A172 (cell line): ENCODE measurements at regions not wholly inside any gene's neighbourhood (a gene's known extent, or its start where the extent isn't known, plus 50 kb on each side); places are given as distances from the start of the nearest gene placed in this dataset.

Experiments
- DNase-seq: peaks from one replicate; pipeline ENCODE4 v3.0.0-alpha.2; 2015; ENCODE audit warnings: low spot score

DNA sequence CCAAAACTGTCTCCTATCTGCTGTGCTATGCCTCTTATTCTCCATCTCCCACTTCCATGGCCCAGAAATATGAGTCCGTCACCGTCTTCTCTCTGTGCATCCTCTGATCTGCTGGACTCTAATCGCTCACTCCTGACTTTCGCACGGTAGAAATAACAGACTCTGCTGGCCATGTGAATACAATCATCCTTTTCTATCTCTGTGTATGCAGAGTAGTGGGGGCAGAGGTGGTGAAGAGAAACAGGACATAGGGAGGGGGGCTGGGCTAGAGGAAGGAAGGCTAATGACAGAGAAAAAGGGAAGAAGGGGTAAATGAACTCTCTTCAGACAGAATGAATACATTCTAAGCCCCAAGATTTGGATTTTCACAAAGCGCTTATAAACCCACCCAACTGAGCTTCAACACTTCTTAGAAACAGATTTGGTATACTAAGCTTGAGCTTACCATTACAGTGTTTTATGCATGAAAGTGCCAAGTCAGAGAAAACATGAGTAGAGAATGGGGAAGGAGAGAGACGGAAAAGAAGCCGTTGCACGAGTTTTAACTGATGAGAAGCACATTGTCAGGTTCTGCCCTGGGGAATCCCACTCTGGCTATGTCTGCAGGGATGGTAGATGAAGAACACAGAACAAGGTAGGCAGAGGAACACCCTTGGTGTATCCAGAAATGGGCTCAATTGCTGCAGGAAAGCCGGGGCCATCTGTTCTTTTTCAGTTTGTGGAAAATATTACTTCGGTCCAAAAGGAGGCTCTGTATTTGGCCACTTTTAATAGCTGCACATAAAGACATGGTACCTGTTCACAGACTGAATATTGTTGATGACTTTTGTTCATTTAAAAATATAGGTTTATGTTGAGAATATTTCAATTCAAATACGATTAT is 324.7 kb downstream of the ETS1 start:
- no peak for DNase-seq

DNA sequence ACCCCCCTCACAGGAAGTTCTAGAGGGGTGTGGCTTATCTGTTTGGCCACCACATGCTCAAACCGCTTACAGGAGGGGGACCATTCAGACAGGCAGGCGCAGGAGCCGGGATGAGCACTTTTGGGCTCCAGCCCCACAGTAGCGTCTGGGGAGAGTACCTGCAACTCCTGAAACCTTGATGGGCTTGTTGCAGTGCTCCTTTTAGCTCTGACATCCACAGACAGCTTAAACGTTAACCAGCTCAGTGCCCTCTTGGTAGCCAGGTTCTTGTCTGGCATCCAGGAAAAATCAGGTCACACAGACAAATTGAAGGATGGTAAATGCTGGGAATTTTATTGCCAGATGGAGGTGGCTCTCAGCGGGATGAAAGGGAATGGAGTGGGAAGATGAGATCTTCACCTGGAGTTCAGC is 326.3 kb downstream of the ETS1 start:
- no peak for DNase-seq

DNA sequence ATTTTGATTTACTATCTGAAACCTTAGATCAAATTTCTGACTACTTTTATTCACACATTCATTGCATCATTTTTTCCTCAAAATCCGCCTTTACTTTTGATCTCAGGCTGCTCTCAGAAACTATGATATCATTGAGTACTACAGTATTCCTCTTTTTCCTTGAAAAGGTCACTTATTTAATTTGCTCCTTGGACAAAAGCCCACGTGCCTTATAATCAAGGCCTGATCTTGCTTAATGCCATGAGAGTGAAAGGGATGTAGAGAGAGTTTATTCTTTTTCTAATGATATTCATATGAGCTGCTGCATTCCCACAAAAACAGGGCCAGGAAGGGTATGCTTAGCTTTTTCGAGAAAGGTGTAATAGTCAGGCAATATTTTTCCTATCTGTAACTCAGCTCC is 327.0 kb downstream of the ETS1 start:
- DNase-seq = no peak

DNA sequence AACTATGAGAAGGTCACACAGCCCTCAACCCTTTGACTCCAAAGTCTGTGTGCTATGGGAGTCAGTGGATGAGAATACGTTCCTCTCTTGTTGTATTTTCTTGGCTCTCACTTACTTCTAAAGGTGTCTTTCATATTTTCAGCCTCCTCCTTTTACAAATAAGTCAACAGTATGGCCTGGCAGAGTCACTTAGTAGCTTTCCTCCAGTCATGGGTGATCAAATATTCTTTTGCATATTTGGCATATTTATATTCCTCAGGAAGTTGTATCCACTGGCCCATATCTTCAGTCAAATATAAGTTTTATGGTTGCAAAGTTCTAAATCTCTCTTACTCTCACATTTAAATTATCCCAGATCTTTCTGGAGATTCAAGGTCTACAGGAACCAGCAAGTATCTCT is 327.5 kb downstream of the ETS1 start:
- no peak for DNase-seq

DNA sequence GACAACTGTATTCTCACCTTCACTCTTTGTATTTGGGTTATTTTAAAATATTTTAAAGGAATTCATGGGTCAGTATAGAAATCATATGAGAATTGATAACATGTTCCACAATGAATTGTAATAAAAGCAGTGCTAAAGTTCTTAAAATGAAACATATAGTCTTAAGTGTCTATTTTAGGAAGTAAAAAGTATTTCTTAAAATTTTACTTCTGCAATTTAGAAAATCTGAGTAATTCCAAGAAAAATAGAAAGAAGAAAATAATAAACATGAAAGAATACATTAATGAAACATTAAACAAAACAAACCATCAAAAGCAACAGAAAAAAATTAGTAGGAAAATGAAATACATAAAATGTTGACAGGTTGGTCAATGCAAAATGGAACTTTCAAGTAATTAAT is 332.4 kb downstream of the ETS1 start:
- no peak for DNase-seq

DNA sequence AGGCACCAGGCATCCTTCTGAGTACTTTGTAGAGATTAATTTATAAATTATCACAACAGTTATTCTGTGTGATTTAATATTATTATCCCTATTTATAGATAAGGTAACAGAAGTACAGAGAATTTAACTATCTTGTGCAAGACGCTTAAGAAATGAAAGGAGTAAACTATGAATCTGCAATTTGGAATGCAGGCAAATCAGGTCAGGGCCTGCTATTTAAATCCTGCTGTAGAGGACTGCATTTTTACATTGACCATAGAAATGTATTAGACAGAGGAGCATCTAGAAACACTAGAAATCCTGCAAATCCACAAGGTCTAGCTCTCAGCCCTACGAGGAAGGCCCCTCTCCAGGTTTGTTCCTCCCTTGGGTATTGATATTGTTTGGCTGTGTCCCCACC is 336.2 kb downstream of the ETS1 start:
- DNase-seq = no peak

DNA sequence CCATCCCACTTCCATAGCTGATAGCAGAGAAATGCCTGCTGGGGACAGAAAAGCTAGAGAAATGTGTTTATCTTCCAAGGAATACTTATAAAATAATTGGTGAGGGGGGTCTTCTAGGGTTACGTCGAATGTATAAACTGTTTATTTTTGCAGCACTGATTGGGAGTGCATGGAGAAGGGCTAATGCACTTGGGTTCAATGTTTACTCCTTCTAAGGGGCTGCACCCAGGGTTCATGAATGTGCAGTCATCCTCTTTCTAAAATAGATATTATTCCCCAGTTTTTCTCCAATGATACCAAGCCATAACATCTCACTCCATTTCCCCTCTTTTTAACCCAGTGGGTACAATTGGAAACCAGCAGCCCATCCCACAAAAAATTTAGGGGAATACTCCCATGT is 336.9 kb downstream of the ETS1 start:
- DNase-seq = no peak

DNA sequence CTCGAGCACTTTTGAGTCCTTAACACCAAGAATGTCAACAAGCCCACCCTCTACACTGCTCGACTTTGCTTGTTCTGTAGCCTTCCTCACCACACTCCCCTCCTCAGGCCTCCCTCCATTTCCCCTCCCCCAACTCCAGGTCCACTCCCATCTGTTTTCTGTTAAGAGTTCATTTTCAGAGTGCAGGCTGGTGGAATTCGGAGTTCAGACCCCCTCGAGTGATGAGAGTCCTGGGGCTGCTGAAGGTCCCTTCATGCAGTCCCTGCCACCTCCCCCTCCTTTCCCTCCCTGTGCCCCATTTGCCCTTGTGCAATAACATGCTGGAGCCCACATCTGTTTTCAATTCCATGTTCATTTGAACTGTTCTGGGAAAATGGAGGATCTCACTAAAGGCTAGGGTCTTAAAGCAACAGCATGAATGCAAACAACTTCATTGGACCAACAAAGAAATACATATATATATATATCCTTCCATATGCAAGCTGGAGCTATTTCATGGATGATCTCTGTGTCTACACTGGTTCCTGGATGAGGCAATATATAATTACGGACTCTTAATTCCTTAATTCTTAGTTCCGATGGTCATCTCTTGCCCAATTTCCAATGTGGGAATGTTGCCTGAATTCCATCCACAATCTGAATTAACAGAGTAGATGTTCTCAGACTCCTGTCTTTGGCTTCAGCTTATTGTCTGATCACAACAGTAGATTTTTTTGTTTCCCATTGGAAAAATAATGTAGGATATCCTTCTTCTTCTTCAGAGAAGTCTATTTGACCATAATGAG is 340.4 kb downstream of the ETS1 start:
- DNase-seq = no peak

DNA sequence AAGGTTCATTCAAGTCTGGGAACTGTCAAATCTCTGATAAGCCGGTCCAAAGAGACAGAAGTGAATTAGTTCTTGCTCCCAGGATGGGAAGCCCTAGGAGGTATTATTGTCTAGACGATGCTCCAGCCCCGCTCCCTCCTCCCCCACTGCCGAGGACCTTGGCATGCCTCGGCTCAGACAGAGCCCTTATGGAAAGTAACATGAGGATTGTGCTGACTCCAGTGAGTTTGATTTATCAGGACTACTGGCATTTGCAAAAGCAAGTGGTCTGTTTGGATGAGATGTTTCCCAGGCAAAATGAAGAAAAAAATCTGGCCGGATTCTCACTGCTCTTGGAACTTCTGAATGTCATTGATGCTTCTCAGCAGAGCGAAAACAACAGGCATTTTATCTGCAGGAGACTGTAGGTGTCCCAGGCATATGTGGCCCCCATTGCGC is 341.0 kb downstream of the ETS1 start:
- no peak for DNase-seq

DNA sequence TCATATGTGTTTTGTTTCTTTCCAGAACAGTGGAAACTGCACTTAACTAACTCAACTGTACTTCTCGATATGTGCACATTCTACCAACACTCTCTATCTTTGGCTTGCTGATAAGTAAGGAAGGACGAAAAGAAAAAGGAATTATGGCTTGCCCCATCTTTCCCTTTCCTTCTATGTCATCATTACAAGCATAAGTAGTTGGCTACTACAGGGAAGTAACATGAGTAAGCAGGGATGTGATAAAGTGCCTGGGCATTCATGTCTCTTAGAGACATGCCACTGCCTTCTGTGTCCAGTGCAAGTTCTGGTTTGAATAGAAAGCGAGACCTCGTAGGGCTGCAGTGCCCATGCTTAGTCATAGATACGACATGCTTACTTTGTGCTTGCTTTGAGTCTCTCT is 342.5 kb downstream of the ETS1 start:
- no peak for DNase-seq

DNA sequence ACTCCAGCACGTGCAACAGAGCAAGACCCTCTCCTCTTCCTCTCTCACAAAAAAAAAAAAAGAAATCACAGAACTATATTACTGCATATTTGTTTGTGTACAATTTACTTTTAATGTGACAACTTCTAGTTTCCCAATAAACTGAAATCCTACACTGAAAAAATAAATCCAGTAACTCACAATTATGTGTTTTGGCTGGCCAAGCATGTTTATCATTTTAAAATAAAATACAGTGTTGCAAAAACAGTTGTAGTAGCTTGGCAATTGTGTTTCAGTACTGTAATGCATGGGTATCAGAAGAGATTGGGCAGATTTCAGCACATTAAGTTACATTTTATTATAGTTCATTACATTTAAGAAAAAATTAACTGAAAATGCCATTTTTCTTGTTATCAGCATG is 344.9 kb downstream of the ETS1 start:
- no peak for DNase-seq

DNA sequence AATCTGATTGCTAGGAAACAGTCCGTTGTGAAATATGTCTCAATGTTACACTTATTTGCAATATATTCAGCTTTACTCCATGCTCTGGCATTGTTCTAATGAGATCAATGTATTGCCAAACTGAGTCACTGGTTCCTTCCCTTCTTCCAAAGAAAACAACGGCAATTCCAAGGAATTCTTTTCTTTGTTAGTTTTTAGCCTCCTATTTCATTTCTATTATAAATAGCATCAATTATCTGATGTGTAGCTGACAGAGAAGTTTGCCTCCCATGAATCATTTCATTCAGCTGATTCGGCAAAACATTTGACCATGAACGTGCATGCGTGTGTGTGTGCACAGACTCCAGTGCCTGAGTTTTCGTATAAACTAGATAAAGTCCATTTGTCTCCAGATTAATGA is 346.8 kb downstream of the ETS1 start:
- no peak for DNase-seq

DNA sequence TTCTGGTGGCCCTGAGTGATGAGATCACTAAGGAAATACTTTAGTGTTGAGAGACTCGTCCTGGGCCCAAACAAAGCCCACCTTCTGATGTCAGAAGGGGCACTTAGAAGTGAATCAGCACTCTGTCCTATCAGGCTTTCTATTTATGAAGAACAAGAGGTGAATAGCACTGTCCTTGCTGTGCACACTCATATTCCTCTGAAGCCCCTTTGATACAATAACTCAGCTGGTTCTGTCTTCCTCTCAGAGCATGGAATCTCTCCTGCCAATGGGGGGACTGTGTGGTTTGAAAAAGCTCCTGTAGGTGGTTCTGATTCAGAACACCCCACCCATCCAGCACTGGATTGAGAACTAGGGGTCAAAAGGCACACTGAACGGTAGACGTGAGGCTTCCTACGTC is 348.1 kb downstream of the ETS1 start:
- DNase-seq = no peak

DNA sequence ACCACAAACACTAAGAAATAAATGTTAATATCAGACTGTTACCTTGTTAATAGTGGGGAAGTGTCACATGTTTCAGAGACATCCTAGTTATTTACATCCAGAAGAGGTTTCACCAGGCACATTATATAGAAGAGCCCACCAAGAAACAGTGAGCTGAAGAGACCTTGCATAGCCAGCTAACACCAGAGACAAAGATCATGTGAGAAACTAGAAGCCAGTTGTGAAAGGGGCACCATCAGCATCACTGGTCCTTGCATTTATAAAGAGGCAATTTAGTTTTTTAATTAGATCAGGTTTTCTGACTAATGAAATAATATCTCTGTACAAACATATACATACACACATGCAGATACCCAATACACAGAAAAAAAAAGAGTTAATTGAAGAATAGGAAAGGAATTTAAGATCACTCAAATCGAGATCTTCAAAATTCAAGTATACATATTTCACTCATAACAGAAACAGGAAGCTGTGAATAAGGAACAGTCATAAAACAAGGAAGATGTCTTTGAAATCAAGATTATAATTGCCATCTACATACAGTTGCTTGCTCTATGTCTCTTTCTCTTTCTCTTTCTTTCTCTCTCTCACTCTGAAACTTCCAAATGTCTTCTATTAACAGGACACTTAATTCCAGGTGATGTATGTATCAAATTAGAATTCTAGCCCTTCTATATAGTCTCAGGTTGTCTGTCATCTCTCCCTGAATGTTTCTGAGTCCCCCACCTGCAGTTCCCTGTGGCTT is 348.7 kb downstream of the ETS1 start:
- DNase-seq = no peak

DNA sequence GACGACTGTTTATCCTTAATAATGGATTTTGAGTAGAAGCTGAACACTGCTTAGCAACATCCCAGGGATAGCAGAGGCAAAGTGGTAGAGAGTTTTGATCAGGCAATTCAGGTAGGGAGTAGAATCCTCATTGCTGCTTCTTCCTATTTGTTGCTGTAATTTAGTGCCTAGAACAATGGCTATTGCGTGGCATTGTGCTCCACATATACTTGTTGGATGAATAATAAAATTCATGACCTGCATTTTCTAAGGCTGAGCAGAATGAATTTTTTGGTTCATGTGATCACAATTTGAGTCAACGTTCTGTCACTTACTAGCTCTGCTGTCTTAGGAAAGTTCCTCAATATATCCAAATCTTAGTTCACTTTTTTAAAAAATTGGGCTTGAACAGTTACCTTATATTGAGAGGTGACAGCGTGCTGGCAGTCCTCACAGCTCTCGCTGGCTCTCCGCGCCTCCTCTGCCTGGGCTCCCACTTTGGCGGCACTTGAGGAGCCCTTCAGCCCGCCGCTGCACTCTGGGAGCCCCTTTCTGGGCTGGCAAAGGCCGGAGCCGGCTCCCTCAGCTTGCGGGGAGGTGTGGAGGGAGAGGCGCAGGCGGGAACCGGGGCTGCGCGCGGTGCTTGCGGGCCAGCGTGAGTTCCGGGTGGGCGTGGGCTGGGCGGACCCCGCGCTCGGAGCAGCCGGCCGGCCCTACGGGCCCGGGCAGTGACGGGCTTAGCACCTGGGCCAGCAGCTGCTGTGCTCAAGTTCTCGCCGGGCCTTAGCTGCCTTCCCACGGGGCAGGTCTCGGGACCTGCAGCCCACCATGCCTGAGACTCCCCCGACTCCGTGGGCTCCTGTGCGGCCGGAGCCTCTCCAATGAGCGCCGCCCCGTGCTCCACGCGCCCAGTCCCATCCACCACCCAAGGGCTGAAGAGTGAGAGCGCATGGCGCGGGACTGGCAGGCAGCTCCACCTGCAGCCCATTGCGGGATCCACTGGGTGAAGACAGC is 350.6 kb downstream of the ETS1 start:
- DNase-seq = no peak

DNA sequence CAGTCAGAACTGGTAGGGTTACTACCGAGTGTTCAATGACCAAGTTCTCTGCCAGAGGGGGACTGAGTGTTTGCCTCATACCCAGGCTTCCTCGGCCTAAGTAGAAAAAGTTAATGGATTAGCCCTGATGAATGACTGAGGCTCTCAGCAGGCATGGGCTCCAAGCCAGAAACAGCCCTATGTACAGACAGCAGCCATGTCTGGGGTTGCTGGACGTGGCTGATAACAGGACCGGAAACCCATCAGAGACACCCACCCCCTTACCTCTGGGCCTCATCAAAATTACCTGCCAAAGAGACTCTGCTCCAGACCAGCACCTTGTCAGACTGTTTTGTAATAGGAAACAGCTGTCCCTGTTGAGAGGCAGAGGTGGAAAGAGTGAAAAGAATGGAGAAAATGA is 351.4 kb downstream of the ETS1 start:
- no peak for DNase-seq

DNA sequence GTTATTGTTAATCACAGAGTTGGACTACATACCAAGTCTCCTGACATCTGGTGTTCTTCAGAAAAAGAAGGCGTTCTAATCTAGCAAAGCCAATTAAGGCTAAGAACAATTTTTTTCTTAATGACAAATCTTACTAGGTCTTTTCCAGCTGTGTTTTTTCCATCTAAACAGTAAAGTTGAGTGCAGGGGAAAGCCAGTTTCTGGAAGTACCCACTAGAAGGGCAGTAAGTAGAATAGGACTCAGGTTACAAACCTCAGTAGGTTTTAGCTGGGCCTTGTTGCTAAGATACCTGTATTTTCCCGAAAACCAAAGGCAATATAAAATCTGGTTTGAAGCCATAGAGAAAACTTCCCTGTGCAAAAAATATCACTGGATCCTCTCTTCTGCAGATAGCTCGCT is 351.9 kb downstream of the ETS1 start:
- no peak for DNase-seq

DNA sequence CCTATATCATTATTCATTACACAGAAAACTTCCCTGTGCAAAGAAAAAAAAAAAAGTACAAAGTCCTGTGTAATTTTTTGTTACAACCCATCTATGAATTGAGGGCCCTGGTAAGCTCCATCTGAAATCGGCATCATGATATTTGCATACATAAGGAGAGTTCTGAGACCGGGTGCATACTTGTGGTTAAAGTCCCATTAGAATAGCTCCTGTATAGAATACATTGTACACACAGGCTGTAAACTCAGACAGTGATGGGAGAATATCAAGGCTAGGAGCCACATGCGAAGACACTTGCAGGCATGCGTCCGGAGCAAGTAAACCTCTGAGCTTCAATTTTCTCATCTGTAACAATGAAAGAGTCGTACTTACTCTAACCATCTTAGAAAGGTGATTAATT is 353.2 kb downstream of the ETS1 start:
- DNase-seq = no peak

DNA sequence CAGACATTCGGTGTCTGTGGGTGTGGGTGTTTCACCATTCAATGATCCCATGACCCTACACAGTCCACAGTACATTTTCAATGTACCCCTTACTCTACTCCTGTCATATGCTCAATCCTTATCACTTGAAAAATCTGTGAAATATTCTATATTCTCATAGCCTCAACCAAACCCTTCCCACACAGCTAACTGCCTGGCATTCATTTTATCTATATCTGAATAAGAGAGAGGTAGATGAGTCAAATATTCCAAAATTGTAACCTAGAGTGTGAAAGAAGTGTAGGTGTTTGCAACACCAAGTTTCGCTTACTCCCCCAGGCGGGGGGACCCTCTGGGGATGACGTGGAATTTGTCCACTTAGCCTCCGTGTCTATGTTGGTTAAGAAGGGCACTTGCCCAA is 354.8 kb downstream of the ETS1 start:
- no peak for DNase-seq

DNA sequence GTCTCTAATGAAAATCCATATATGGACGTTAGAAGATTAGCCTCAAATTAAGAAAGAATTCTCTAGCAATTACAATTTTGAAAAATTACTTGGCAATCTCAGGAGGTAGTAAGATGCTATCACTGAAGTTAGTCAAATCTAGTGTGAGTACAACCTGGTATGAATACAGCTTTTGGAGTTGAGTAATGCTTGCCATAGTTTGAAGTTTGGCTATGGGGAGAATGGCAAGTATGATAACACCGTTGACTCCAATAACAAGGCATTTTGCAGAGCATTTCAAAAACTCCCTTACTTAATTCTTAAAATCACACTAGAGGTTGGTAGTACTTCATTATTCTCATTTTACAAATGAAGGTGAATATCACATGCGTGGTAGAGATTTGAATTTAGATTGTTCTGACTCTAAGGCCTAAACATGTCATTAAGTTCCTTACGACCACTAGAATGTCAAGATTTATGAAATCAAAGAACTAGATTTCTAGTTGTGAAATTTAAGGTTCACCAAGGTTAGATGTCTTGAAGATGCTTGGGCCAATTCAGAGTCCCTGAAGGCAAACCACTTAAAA is 355.4 kb downstream of the ETS1 start:
- no peak for DNase-seq

DNA sequence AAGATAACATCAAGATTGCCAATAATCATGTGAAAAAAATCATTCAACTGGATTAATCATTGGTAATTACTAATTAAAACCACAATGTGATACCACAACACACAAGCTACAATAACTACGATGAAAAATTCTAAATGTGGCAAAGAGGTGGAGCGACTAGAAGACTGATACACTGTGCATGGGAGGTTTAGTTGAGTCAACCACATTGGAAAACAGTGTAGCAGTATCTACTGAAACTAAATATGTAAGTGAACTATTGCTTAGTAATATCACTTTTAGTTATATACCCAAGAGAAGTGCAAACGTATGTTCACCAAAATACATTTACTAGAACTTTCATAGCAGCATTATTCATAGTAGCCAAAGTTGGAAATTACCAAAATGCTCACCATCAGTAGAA is 359.9 kb downstream of the ETS1 start:
- no peak for DNase-seq
